ENCODE measurements at regions not wholly inside any gene's neighbourhood (a gene's known extent, or its start where the extent isn't known, plus 50 kb on each side); places are given as distances from the start of the nearest gene placed in this dataset.

DNA sequence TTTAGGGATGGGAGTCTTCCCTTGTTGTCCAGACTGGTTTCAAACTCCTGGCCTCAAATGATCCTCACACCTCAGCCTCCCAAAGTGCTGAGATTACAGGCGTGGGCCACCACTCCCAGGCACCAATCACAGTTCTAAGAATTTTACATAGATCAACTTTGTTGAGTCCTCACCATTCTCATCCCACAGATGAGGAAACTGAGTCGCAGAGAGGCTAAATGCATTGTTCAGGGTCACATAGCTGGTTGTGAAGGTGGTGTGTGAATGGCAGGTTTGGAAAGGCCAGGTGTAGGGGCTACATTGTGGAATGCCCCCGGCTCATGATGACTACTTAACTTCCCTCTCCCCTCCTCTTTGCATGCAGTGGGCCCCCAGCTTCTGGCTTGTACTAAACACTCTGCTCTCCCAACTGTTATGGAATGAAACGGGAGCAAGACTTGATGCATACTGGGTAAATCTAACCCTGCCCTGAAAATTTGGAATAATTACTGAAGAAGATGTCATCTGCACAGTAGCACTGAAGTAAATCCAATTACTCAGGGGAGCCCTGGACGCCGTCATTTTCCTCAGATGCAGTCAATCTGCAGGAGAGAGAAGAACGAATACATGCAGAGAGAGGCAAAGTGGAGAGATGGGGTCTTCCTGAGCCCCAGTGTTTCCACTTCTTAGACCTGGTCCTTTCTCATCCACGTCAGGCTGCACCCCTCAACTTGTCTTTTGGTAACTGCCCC, 102.3 kb upstream of the ZNF217 start:
- Histone ChIP-seq H2BK12ac (ENCODE audit: insufficient read length, low read depth, low read length) (no peak overlapping the region), H3T11ph (ENCODE audit: low read length) (no peak overlapping the region), H3K79me1 (ENCODE audit: insufficient read depth, low read depth, low read length, poor library complexity, severe bottlenecking) (no peaks in the 10 kb centered on the region), H3K27ac (ENCODE audit: insufficient read length, low read depth, low read length) (no peak overlapping the region), H3K4ac (ENCODE audit: low read depth, low read length) (no peak overlapping the region), H3K18ac (ENCODE audit: insufficient read length, low read depth, low read length) (no peak overlapping the region), H2BK15ac (ENCODE audit: low read depth, low read length) (no peak overlapping the region), H3K23ac (ENCODE audit: insufficient read length, low read depth, low read length) (no peak overlapping the region), H2BK120ac (ENCODE audit: low read depth, low read length, poor library complexity, severe bottlenecking) (no peak overlapping the region), H3K56ac (ENCODE audit: insufficient read length, low read depth, low read length) (no peak overlapping the region), H3K14ac (ENCODE audit: insufficient read depth, low read length) (no peak overlapping the region), H3K27me3 (ENCODE audit: insufficient read depth, low read length) (no peaks in the 10 kb centered on the region), H2BK20ac (ENCODE audit: low read depth, low read length, poor library complexity, severe bottlenecking) (no peak overlapping the region), H2AK5ac (ENCODE audit: insufficient read length, low read length) (no peak overlapping the region), H3K4me1 (ENCODE audit: insufficient read depth, low read length) (no peaks in the 10 kb centered on the region; the same call in 1 of the 2 replicates), H4K8ac (replicated peaks; ENCODE audit: insufficient read length, low read depth, low read length) (no peak overlapping the region), H3K79me2 (ENCODE audit: insufficient read depth, low read length) (no peaks in the 10 kb centered on the region), H2AFZ (ENCODE audit: low read length) (no peak overlapping the region), H4K91ac (ENCODE audit: insufficient read length, low read depth, low read length) (no peak overlapping the region), H3K23me2 (ENCODE audit: insufficient read length, low read depth, low read length, poor library complexity, severe bottlenecking) (no peaks in the 10 kb centered on the region), H3K4me2 (ENCODE audit: insufficient read depth, insufficient read length, low read length) (no peak overlapping the region), H3K9me3 (ENCODE audit: control insufficient read depth, low read depth, low read length) (no peaks in the 10 kb centered on the region), H3K9ac (ENCODE audit: extremely low read depth, insufficient read length, low read length) (no peak overlapping the region), H4K20me1 (ENCODE audit: control insufficient read depth, insufficient read depth, insufficient read length) (no peaks in the 10 kb centered on the region), H4K5ac (ENCODE audit: insufficient read length, low read depth, low read length) (no peak overlapping the region), H2BK5ac (ENCODE audit: insufficient read length, low read length) (no peak overlapping the region)
- Mint-ChIP-seq H3K27me3 (ENCODE audit: low read depth) (no peaks in the 10 kb centered on the region), H3K4me3 (no peak overlapping the region), H3K9me3 (no peaks in the 10 kb centered on the region), H3K27ac (peak overlapping the region in 1 of 3 experiments; percentile 2; a peak in 1 of 7 replicates), H3K36me3 (ENCODE audit: insufficient read depth in 1 of 3, low read depth in 3 of 3) (no peaks in the 10 kb centered on the region), H3K4me1 (no peaks in the 10 kb centered on the region)
- DNase-seq, result no peak
- TF ChIP-seq, protein P1, sequence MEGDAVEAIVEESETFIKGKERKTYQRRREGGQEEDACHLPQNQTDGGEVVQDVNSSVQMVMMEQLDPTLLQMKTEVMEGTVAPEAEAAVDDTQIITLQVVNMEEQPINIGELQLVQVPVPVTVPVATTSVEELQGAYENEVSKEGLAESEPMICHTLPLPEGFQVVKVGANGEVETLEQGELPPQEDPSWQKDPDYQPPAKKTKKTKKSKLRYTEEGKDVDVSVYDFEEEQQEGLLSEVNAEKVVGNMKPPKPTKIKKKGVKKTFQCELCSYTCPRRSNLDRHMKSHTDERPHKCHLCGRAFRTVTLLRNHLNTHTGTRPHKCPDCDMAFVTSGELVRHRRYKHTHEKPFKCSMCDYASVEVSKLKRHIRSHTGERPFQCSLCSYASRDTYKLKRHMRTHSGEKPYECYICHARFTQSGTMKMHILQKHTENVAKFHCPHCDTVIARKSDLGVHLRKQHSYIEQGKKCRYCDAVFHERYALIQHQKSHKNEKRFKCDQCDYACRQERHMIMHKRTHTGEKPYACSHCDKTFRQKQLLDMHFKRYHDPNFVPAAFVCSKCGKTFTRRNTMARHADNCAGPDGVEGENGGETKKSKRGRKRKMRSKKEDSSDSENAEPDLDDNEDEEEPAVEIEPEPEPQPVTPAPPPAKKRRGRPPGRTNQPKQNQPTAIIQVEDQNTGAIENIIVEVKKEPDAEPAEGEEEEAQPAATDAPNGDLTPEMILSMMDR (conservative IDR thresholded peaks at IDR 0.05), result no peak
- no CpG with 5 or more reads among the region's 8 CpGs for WGBS (ENCODE audit: extremely low coverage, insufficient read length, low lambda C conversion rate)
